Naive thymus-derived CD8-positive, alpha-beta T cell (primary cell): ENCODE measurements at regions not wholly inside any gene's neighbourhood (a gene's known extent, or its start where the extent isn't known, plus 50 kb on each side); places are given as distances from the start of the nearest gene placed in this dataset.

Source experiments
- ATAC-seq, 2 donors: fragments of 150-1000 bp; cut with Tn5 transposase in 1 of 2; sonication (Bioruptor Pico), chemical (Tn5 transposase) in 1 of 2; 1 replicate in 1 of 2; 2 replicates in 1 of 2; pipeline ENCODE4 v1.10.0; 2021; ENCODE audit warnings: mild to moderate bottlenecking in 2 of 2, moderate library complexity in 2 of 2
- POLR2A ChIA-PET: fragments of 350-600 bp; sonication (Branson Sonifier 250); formaldehyde crosslinking; loops from one replicate; lab custom pipeline; 2021; ENCODE audit warnings: antibody characterized with exemption; lab: Charles Lee
- DNase-seq, 10 donors: peaks; one replicate each; pipeline versions ENCODE4 v3.0.0 to v3.0.0-alpha.2; 2020 to 2022
- H3K27ac Mint-ChIP-seq, 10 donors: one replicate each; pipeline ENCODE4 v1.8.0; 2020 to 2022; ENCODE audit warnings: mild to moderate bottlenecking in 10 of 10, mixed read lengths in 10 of 10, moderate library complexity in 4 of 10, inconsistent platforms in 1 of 10
- H3K27me3 Mint-ChIP-seq, 5 donors: one replicate each; pipeline ENCODE4 v1.8.0; 2021 to 2022; ENCODE audit warnings: mixed read lengths in 5 of 5
- H3K36me3 Mint-ChIP-seq, 3 donors: one replicate each; pipeline ENCODE4 v1.8.0; 2020 to 2022; ENCODE audit warnings: mixed read lengths in 3 of 3, mild to moderate bottlenecking in 2 of 3, inconsistent platforms in 1 of 3
- H3K4me1 Mint-ChIP-seq, 4 donors: one replicate each; pipeline ENCODE4 v1.8.0; 2021 to 2022; ENCODE audit warnings: mixed read lengths in 4 of 4
- H3K4me3 Mint-ChIP-seq, 10 donors: one replicate each; pipeline ENCODE4 v1.8.0; 2020 to 2022; ENCODE audit warnings: mild to moderate bottlenecking in 10 of 10, mixed read lengths in 10 of 10, moderate library complexity in 6 of 10, inconsistent platforms in 1 of 10
- H3K9me3 Mint-ChIP-seq, 9 donors: one replicate each; pipeline ENCODE4 v1.8.0; 2020 to 2022; ENCODE audit warnings: mixed read lengths in 9 of 9, mild to moderate bottlenecking in 3 of 9, inconsistent platforms in 1 of 9, moderate library complexity in 1 of 9

DNA sequence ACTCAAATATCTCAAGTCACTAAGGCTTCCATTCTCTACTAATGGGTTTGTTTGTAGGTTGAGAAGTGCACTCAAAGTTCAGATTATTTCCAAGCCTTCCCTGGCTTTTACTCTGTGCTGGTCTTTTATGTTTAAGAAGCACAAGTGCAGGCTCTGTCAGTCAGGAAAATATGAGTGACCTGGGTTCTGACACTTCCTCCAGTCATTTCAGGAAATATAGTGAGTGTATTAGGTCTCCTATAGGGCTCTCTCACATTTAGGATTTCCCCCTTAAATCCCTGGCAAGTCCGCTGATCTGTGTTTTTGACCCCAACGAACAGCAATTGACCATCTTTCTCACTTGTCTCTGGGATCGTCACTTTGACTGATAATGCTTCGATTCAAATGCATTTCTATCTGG lies 210.2 kb downstream of the ARPP21 start:
- H3K27me3 Mint-ChIP-seq, result peaks cover 0 to 7% (median 0%) of the 10 kb centered on the region in 5 donors
- POLR2A ChIA-PET, result no interaction called here
- H3K4me1 Mint-ChIP-seq, result no peaks in the 10 kb centered on the region
- DNase-seq, result no peak
- H3K4me3 Mint-ChIP-seq, result no peak overlapping the region
- ATAC-seq, result no peak
- H3K9me3 Mint-ChIP-seq, result peaks cover 0 to under 1% (median 0%) of the 10 kb centered on the region in 9 donors
- no peaks in the 10 kb centered on the region for H3K36me3 Mint-ChIP-seq
- H3K27ac Mint-ChIP-seq, result no peak overlapping the region

DNA sequence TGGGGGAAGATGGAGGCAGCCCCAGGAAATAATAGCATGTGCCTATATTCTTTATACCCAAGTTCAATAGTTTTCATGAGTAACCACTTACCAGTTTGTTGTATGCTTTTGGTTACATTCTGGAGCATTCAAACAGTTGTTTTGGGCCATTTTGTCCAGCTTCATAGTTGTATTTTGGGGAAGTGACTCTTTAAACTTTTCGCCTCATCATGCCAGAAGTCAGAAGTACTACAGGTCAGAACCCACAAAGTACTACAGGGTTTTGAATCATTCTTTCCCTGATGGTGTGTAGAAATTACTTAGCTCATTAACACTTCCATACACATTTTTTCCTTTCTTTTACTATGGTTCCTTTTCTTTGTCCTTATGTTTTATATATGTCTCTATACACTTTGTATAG lies 210.6 kb downstream of the ARPP21 start:
- ATAC-seq (no peak), DNase-seq (no peak)
- no peaks in the 10 kb centered on the region for H3K4me1 Mint-ChIP-seq
- POLR2A ChIA-PET, result no interaction called here
- H3K27me3 Mint-ChIP-seq, result peaks cover 0 to 3% (median 0%) of the 10 kb centered on the region in 5 donors
- no peaks in the 10 kb centered on the region for H3K36me3 Mint-ChIP-seq
- no peaks in the 10 kb centered on the region for H3K9me3 Mint-ChIP-seq
- H3K27ac Mint-ChIP-seq, result no peak overlapping the region
- H3K4me3 Mint-ChIP-seq, result no peak overlapping the region

DNA sequence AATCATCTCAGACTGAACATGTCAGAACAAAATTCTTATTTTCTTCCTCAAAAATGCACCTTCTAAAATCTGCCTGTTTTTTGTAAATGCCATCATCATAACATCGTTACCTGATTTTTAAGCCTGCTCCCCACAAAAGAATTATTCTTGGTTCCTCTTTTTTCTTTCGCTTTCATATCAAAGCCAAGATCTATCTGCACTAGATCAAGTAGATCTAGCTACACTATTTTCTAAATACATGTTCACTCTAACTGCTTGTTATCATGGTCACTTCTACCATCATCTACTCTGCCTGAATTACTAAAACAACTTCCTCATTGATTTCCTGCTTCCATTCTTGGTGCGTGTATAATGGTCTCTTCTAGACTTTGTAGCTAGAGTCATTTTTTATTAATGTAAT lies 217.7 kb downstream of the ARPP21 start:
- H3K27ac Mint-ChIP-seq, result no peak overlapping the region
- POLR2A ChIA-PET, result no interaction called here
- DNase-seq, result no peak
- H3K4me1 Mint-ChIP-seq, result peaks cover 0 to 3% (median 0%) of the 10 kb centered on the region in 4 donors
- peaks cover 0 to 7% (median 0%) of the 10 kb centered on the region in 9 donors for H3K9me3 Mint-ChIP-seq
- H3K4me3 Mint-ChIP-seq, result no peak overlapping the region
- ATAC-seq, result no peak
- H3K27me3 Mint-ChIP-seq, result peaks cover 0 to 8% (median 1%) of the 10 kb centered on the region in 5 donors
- no peaks in the 10 kb centered on the region for H3K36me3 Mint-ChIP-seq

DNA sequence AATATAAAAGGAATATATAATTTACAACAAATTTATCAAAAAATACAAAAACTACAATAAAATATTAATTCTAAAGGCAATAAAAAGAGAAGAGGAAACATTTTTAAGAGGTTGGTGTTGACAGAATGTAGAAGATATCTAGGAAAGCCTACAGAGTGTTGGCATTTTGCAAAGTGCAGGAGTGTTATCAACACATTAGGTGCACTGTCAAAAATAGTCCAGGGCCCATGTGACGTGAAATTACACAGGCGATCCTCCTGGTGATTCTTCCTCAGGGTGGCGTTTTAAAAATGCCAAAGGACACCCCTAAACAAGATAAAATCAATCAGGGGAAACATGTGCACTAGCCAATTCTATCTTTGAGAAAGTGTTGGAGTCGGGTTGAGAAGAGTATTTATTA lies 222.7 kb downstream of the ARPP21 start:
- no peak overlapping the region for H3K4me3 Mint-ChIP-seq
- ATAC-seq (no peak), DNase-seq (no peak)
- no peaks in the 10 kb centered on the region for H3K36me3 Mint-ChIP-seq
- H3K27me3 Mint-ChIP-seq, result peaks cover 0 to 4% (median 1%) of the 10 kb centered on the region in 5 donors
- POLR2A ChIA-PET, result no interaction called here
- peaks cover 0 to 3% (median 0%) of the 10 kb centered on the region in 4 donors for H3K4me1 Mint-ChIP-seq
- peaks cover 0 to 12% (median 0%) of the 10 kb centered on the region in 9 donors for H3K9me3 Mint-ChIP-seq
- H3K27ac Mint-ChIP-seq, result no peak overlapping the region

DNA sequence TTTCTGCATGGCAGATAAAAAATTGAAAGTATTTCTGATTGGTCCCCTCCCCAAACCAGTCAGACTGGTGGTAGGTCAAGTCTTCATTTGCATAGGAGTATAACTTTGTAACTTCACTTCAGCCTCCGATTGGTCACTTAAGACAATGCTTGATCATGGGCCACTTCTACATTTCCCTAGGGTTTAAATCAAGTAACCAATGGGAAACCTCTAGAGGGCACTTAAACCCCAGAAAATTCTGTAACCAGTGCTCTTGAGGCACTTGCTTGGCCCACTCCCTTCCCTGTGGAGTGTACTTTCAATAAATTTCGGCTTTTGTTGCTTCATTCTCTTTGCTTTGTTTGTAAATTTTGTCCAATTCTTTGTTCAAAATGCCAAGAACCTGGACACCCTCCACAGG lies 225.5 kb downstream of the ARPP21 start:
- ATAC-seq, result no peak
- POLR2A ChIA-PET, result no interaction called here
- DNase-seq, result no peak
- Mint-ChIP-seq H3K36me3 (no peaks in the 10 kb centered on the region), H3K4me1 (no peaks in the 10 kb centered on the region), H3K27ac (no peak overlapping the region), H3K4me3 (no peak overlapping the region), H3K9me3 (peaks cover 0 to 5% (median 0%) of the 10 kb centered on the region in 9 donors), H3K27me3 (peaks cover 0 to 1% (median 0%) of the 10 kb centered on the region in 5 donors)

DNA sequence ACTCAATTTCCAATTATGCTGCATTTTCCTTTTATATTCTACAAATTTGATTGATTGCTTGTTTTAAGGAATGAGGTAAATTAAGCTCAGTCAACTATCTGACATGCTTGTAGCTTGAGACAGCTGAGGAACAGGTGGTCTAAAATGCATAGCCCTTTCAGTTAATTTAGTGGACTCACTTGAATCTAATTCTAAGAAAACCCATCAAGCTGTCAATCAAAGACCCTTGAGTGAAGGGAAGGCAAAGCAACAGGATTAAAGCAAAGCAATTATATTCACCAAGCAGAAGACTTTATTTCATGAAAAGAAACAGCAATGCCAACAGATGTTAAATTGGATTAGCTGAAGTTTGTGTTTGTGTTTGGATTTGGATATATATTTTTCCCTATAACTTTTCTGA lies 228.5 kb downstream of the ARPP21 start:
- Mint-ChIP-seq H3K27me3 (no peaks in the 10 kb centered on the region), H3K4me1 (no peaks in the 10 kb centered on the region), H3K27ac (no peak overlapping the region), H3K4me3 (no peak overlapping the region), H3K9me3 (peaks cover 0 to 5% (median 0%) of the 10 kb centered on the region in 9 donors), H3K36me3 (no peaks in the 10 kb centered on the region)
- no peak for ATAC-seq
- POLR2A ChIA-PET, result no interaction called here
- DNase-seq, result no peak

DNA sequence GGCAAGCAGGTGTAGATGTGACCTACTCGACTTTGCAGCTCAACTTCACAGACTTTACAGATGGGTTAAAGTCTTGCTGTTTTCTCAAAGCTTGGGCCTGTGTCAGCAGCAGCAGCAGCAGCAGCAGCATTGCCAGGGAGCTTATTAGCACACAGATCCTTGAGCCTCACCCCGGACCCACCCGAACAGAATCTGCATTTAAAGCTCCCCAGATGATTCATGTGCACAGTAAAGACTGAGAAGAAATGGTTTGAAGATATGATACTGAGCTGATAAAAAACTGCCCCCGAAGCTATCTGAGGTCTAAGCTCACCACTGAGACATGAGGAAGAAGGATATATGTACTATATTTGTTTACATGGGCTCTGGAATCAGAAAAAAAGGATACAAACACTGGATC lies 231.7 kb downstream of the ARPP21 start:
- POLR2A ChIA-PET, result no interaction called here
- DNase-seq (no peak), ATAC-seq (no peak)
- H3K27me3 Mint-ChIP-seq, result no peaks in the 10 kb centered on the region
- H3K27ac Mint-ChIP-seq, result no peak overlapping the region
- no peak overlapping the region for H3K4me3 Mint-ChIP-seq
- H3K4me1 Mint-ChIP-seq, result no peaks in the 10 kb centered on the region
- H3K9me3 Mint-ChIP-seq, result no peaks in the 10 kb centered on the region
- H3K36me3 Mint-ChIP-seq, result no peaks in the 10 kb centered on the region

DNA sequence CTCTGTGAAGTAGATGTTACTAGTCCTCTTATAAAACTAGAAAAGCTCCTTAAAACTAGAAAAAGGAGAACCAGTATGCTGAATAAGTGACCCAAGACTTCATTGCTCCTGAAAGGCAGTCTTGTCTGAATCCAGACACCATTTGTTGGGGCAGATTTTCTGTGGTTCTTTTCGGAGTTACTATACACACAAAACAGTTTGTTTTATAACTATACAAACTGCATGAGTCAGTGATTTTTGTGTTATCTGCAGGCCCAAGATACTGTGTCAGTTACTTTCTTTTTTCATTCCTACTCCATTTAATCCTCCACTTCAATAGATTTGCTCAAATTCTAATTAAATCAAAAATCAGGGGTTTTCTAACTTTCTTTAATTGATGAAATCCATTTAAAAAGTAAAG lies 244.6 kb downstream of the ARPP21 start:
- H3K4me1 Mint-ChIP-seq, result no peaks in the 10 kb centered on the region
- peaks cover 0 to 11% (median 0%) of the 10 kb centered on the region in 3 donors for H3K36me3 Mint-ChIP-seq
- ATAC-seq, result no peak
- H3K27ac Mint-ChIP-seq, result no peak overlapping the region
- POLR2A ChIA-PET, result no interaction called here
- H3K4me3 Mint-ChIP-seq, result no peak overlapping the region
- peaks cover 0 to 22% (median 3%) of the 10 kb centered on the region in 9 donors for H3K9me3 Mint-ChIP-seq
- H3K27me3 Mint-ChIP-seq, result peaks cover 0 to 11% (median 1%) of the 10 kb centered on the region in 5 donors
- DNase-seq, result no peak

DNA sequence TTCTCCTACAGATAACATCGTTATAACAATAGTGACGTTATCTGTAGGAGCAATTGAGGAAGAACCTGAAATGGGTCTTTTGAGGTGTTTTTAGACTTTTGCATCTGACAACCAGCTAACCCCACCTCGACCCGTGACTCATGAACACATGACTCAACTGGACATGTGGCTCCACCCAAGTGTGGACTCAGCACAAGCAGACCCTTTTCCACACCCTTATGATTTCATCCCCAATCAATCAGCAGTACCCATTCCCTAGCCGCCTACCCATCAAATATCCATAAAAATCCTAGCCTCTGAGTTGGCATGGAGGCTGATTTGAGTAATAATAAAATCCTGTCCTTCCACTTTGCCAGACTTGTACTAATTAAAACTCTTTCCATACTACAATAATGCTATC lies 255.4 kb downstream of the ARPP21 start:
- POLR2A ChIA-PET, result no interaction called here
- Mint-ChIP-seq H3K4me3 (no peak overlapping the region), H3K27ac (no peak overlapping the region), H3K27me3 (peaks cover 0 to 2% (median 0%) of the 10 kb centered on the region in 5 donors), H3K9me3 (no peaks in the 10 kb centered on the region), H3K4me1 (no peaks in the 10 kb centered on the region), H3K36me3 (no peaks in the 10 kb centered on the region)
- no peak for DNase-seq
- ATAC-seq, result no peak

DNA sequence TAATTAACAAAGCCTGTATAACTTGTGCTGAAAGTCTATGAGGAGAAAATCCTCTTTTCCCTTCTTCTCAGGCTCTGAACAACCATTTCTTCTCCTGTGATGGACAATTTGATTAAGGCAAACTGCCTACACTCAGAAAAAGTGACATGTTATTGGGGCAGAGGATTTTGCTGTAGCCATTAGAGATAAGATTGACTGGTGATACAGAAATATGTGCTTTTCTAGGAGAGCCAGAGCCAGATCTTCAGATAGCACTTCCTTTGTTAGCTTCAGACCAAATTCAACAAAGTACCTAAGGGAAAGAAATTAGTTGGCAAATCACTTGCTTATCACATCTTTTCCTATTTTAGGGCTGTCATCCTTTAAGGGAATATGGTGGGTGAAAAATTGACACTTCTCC lies 259.9 kb downstream of the ARPP21 start:
- Mint-ChIP-seq H3K36me3 (no peaks in the 10 kb centered on the region), H3K27ac (no peak overlapping the region), H3K27me3 (peaks cover 0 to 5% (median 0%) of the 10 kb centered on the region in 5 donors), H3K4me1 (no peaks in the 10 kb centered on the region), H3K9me3 (no peaks in the 10 kb centered on the region), H3K4me3 (no peak overlapping the region)
- ATAC-seq (no peak), DNase-seq (no peak)
- POLR2A ChIA-PET, result no interaction called here

DNA sequence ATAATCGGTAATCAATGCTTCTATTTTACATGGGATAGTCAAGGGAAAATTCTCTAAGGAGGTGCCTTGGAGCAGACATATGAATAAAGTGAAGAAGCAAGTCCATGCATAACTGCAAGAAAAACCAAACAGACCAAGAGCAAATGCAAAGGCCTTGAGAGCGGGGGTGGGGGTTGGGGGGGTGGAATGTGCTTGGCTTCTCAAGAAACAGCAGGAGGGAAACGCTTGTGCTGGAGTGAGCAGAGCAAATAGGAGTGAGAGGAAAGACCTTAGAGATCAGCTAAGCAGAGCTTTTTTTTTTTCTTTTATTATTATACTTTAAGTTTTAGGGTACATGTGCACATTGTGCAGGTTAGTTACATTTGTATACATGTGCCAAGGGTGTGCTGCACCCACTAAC lies 260.8 kb downstream of the ARPP21 start:
- peaks cover 0 to 8% (median 0%) of the 10 kb centered on the region in 5 donors for H3K27me3 Mint-ChIP-seq
- ATAC-seq (no peak), DNase-seq (no peak)
- H3K27ac Mint-ChIP-seq, result no peak overlapping the region
- no peaks in the 10 kb centered on the region for H3K9me3 Mint-ChIP-seq
- POLR2A ChIA-PET, result no interaction called here
- no peaks in the 10 kb centered on the region for H3K36me3 Mint-ChIP-seq
- no peak overlapping the region for H3K4me3 Mint-ChIP-seq
- H3K4me1 Mint-ChIP-seq, result no peaks in the 10 kb centered on the region

DNA sequence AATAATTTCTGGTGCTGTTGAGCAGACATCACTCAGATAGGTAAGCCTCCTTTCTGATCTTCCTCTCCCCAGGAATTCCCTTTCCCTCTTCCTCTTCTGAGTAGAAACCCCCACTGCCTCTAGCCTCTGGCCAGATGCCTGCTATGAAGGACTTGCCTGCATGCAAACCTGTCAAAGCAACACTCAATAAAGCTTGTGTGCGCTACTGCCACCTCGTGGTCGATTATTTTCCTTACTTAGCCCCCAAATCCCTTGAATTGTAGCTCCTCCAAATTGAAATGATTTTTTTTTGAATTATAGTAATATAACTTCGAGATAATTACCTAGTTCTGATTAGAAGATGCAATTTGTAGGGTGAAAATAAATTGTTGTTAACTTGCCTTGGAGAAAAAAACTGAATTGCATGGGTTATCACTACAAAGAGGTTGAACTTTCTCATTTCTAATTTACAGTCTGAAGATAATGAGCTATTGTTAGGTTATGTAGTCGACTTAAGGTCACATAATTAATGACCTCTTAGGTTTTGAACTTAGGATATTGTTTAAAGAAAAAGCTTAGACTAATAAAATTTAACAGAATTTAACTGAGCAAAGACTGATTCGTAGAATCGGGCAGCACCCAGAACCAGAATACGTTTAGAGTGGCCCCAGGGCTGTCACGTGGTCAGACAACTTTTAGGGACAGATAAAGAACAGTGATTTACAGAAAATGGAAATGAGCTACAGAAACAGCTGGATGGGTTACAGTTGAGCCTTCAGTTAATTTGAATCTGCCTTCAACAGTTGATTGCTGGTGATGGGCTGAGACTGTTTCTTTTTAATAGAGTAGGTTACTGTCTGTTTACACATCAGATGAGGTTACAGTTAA lies 269.3 kb downstream of the ARPP21 start:
- Mint-ChIP-seq H3K4me3 (no peak overlapping the region), H3K4me1 (peaks cover 0 to 2% (median 0%) of the 10 kb centered on the region in 4 donors), H3K27ac (no peak overlapping the region), H3K27me3 (peaks cover 0 to 3% (median 0%) of the 10 kb centered on the region in 5 donors), H3K36me3 (no peaks in the 10 kb centered on the region), H3K9me3 (no peaks in the 10 kb centered on the region)
- DNase-seq (peak; percentile 1 to 63 (median 25)), ATAC-seq (no peak)
- POLR2A ChIA-PET, result no interaction called here

DNA sequence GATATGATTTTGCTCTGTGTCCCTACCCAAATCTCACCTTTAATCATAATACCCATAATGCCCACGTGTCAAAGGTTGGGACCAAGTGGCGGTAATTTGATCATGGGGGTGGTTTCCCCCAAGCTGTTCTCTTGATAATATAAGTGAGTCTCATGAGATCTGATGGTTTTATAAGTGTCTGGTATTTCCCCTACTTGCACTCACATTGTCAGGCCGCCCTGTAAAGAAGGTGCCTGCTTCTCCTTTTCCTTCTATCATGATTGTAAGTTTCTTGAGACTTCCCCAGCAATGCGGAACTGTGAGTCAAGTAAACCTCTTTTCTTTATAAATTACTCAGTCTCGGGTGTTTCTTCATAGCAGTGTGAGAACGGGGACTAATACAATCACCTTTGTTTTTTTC lies 279.8 kb downstream of the ARPP21 start:
- Mint-ChIP-seq H3K36me3 (peaks cover 0 to 6% (median 3%) of the 10 kb centered on the region in 3 donors), H3K4me1 (no peaks in the 10 kb centered on the region), H3K4me3 (no peak overlapping the region), H3K27me3 (peaks cover 0 to 8% (median 2%) of the 10 kb centered on the region in 5 donors), H3K27ac (no peak overlapping the region), H3K9me3 (peaks cover 4 to 16% (median 10%) of the 10 kb centered on the region in 9 donors)
- no peak for ATAC-seq
- POLR2A ChIA-PET, result no interaction called here
- DNase-seq, result no peak
